ENCODE measurements at regions not wholly inside any gene's neighbourhood (a gene's known extent, or its start where the extent isn't known, plus 50 kb on each side); places are given as distances from the start of the nearest gene placed in this dataset.

DNA sequence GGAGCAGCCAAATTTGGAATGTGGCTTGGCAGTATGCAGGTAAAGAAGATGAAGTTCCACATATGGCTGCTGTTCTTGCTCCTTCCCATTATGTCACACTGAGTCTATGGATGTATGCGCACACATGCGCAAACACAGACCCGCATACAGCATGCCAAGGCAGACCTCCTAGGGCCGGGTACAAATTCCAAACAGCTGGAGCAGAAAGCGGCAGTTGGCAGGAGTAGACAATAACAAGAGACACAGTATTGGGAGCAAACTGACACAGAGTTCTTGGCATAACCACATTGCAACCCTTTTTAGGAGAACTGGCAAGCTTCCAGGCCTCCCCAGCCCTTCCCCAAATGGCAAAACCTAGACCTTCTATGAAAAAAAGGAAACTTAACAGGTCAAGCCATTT lies 268.9 kb downstream of the SP3 start:
- no peak for DNase-seq (ENCODE audit: low read depth)
- H3K27me3 ChIP-seq (ENCODE audit: control insufficient read depth, insufficient read depth, low read length) = no peaks in the 10 kb centered on the region
- H3K36me3 ChIP-seq (ENCODE audit: control insufficient read depth, insufficient read depth, low read length) = no peaks in the 10 kb centered on the region
- no peak overlapping the region for H3K4me3 ChIP-seq (ENCODE audit: low read depth, low read length)
- TF ChIP-seq, protein P1, sequence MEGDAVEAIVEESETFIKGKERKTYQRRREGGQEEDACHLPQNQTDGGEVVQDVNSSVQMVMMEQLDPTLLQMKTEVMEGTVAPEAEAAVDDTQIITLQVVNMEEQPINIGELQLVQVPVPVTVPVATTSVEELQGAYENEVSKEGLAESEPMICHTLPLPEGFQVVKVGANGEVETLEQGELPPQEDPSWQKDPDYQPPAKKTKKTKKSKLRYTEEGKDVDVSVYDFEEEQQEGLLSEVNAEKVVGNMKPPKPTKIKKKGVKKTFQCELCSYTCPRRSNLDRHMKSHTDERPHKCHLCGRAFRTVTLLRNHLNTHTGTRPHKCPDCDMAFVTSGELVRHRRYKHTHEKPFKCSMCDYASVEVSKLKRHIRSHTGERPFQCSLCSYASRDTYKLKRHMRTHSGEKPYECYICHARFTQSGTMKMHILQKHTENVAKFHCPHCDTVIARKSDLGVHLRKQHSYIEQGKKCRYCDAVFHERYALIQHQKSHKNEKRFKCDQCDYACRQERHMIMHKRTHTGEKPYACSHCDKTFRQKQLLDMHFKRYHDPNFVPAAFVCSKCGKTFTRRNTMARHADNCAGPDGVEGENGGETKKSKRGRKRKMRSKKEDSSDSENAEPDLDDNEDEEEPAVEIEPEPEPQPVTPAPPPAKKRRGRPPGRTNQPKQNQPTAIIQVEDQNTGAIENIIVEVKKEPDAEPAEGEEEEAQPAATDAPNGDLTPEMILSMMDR (IDR thresholded peaks at IDR 0.05; ENCODE audit: insufficient read depth, low read length, severe bottlenecking) = no peak
- FAIRE-seq = no peak

DNA sequence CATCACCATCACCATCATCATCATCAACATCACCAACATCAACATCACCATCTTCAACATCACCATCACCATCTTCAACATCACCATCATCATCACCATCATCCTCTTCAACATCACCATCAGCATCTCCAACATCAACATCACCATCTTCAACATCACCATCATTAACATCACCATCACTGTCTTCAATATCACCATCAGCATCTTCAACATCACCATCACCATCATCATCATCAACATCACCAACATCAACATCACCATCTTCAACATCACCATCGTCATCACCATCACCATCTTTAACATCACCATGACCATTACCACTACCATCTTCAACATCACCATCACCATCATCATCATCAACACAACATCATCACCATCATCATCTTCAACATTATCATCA lies 267.2 kb downstream of the SP3 start:
- no peak for DNase-seq (ENCODE audit: low read depth)
- Histone ChIP-seq H3K36me3 (ENCODE audit: control insufficient read depth, insufficient read depth, low read length) (no peaks in the 10 kb centered on the region), H3K27me3 (ENCODE audit: control insufficient read depth, insufficient read depth, low read length) (no peaks in the 10 kb centered on the region), H3K4me3 (ENCODE audit: low read depth, low read length) (no peak overlapping the region)
- FAIRE-seq = peak; percentile 97
- TF ChIP-seq, protein P1 (IDR thresholded peaks at IDR 0.05; ENCODE audit: insufficient read depth, low read length, severe bottlenecking) = no peak

DNA sequence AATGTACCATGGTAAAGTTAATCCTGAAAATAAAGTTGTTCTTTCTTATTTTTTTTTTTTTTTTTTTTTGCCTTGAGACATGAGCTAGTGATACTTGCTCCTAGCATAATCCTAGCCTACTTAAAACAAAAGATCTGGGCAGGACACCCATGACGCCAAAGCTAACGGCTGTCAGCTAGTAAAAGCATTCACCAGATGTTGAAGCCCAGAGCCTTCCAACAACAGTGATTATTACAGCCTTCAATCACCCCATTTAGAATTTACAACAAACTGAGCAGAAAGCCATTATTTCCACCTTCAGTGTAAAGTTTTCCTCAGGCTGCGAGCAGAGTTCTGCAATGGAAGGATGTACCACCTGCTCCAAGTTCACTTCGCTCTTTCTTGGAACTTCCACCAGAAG lies 259.5 kb downstream of the SP3 start:
- no peak overlapping the region for H3K4me3 ChIP-seq (ENCODE audit: low read depth, low read length)
- no peaks in the 10 kb centered on the region for H3K27me3 ChIP-seq (ENCODE audit: control insufficient read depth, insufficient read depth, low read length)
- no peak for DNase-seq (ENCODE audit: low read depth)
- FAIRE-seq = no peak
- no peaks in the 10 kb centered on the region for H3K36me3 ChIP-seq (ENCODE audit: control insufficient read depth, insufficient read depth, low read length)
- TF ChIP-seq, protein P1 (IDR thresholded peaks at IDR 0.05; ENCODE audit: insufficient read depth, low read length, severe bottlenecking) = no peak

DNA sequence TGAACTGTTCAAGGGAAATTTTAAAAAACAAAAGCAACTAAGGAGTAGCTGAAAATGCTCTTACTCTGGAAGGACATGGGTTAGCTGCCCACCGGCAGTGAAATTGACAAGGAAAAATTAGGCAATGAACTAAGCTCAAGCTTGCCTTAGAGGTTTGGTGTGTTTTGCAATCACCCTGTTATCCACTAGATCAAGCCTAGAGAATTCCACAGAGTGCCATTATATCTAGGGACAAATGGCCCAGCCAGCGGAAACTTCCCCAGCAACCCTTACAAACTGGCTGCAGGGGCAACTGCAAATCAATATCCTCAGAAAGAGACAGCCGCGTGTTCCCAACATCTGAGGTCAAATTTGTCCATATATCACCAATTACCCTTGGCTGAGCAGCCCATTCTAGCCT lies 258.2 kb downstream of the SP3 start:
- no peak for DNase-seq (ENCODE audit: low read depth)
- H3K36me3 ChIP-seq (ENCODE audit: control insufficient read depth, insufficient read depth, low read length) = no peaks in the 10 kb centered on the region
- H3K4me3 ChIP-seq (ENCODE audit: low read depth, low read length) = no peak overlapping the region
- H3K27me3 ChIP-seq (ENCODE audit: control insufficient read depth, insufficient read depth, low read length) = no peaks in the 10 kb centered on the region
- TF ChIP-seq, protein P1 (IDR thresholded peaks at IDR 0.05; ENCODE audit: insufficient read depth, low read length, severe bottlenecking) = no peak
- no peak for FAIRE-seq

DNA sequence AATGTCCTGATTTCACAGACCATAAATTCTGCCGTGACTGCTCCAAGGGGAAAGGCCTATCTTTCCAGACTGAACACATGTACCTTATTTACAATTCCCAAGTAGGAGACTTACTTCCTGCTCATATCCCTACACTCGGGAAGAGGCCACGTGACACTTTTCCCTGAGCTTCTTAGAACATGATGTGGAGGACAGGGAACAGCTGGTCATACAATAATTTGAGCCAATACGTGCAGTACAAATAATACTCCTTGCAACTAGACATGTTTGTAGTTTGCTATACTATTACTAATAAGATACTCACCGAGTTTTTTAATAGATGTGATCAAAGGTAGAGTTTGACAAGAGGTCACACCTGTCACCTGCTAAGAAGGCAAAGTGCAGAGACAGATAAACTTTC lies 256.4 kb downstream of the SP3 start:
- no peaks in the 10 kb centered on the region for H3K36me3 ChIP-seq (ENCODE audit: control insufficient read depth, insufficient read depth, low read length)
- FAIRE-seq (no peak), DNase-seq (ENCODE audit: low read depth) (no peak)
- no peak overlapping the region for H3K4me3 ChIP-seq (ENCODE audit: low read depth, low read length)
- TF ChIP-seq, protein P1 (IDR thresholded peaks at IDR 0.05; ENCODE audit: insufficient read depth, low read length, severe bottlenecking) = no peak
- no peaks in the 10 kb centered on the region for H3K27me3 ChIP-seq (ENCODE audit: control insufficient read depth, insufficient read depth, low read length)

DNA sequence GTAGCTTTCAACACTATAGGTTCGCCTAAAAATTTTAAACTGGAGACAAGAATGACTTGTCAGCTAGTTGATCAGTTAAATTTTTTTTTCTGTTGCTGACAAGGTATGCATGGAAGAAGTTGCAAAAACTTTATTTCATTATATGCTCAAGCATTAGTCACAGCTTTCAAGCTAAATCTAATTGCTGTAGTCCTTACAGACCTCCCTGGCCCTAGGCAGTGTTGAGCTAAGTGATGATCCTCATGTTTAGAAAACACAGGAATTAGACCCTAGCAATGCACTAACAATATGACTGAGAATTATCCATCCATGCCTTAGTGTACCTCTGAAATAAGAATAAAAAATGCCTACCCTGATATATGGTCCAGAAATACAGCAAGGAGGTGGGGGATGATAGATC lies 253.4 kb downstream of the SP3 start:
- Histone ChIP-seq H3K36me3 (ENCODE audit: control insufficient read depth, insufficient read depth, low read length) (no peaks in the 10 kb centered on the region), H3K27me3 (ENCODE audit: control insufficient read depth, insufficient read depth, low read length) (no peaks in the 10 kb centered on the region), H3K4me3 (ENCODE audit: low read depth, low read length) (no peak overlapping the region)
- TF ChIP-seq, protein P1 (IDR thresholded peaks at IDR 0.05; ENCODE audit: insufficient read depth, low read length, severe bottlenecking) = no peak
- DNase-seq (ENCODE audit: low read depth) (peak; percentile 45), FAIRE-seq (no peak)

Data from bronchial epithelial cell (primary cell).